Tibial artery (tissue), 4 donors: ENCODE measurements at regions not wholly inside any gene's neighbourhood (a gene's known extent, or its start where the extent isn't known, plus 50 kb on each side); places are given as distances from the start of the nearest gene placed in this dataset.

ENCODE experiments used
- DNase-seq, 2 donors: peaks; one replicate each; pipeline ENCODE4 v3.0.0-alpha.2; 2019
- H3K27ac ChIP-seq, 2 donors: fragments of 200-600 bp; sonication (generic) in 1 of 2; 1 replicate in 1 of 2; 2 replicates in 1 of 2; pipeline ENCODE4 v1.5.1; 2018 to 2019; ENCODE audit warnings: mild to moderate bottlenecking in 1 of 2
- H3K27me3 ChIP-seq, 2 donors: fragments of 200-600 bp; sonication (generic) in 1 of 2; one replicate each; pipeline versions ENCODE4 v1.5.1 to v1.6.0; 2016 to 2019
- H3K36me3 ChIP-seq, 3 donors: fragments of 200-600 bp; sonication (generic) in 2 of 3; one replicate each; pipeline ENCODE4 v1.5.1; 2016 to 2019; ENCODE audit warnings: mild to moderate bottlenecking in 2 of 3
- H3K4me1 ChIP-seq, 4 donors: fragments of 200-600 bp; sonication (generic) in 2 of 4; 1 replicate in 3 of 4; 2 replicates in 1 of 4; pipeline ENCODE4 v1.5.1; 2016 to 2019
- H3K4me3 ChIP-seq, 2 donors: fragments of 200-600 bp; sonication (generic) in 1 of 2; 1 replicate in 1 of 2; 2 replicates in 1 of 2; pipeline ENCODE4 v1.5.1; 2018 to 2019; ENCODE audit warnings: mild to moderate bottlenecking in 2 of 2
- H3K9me3 ChIP-seq, 3 donors: fragments of 200-600 bp; sonication (generic) in 1 of 3; one replicate each; pipeline ENCODE4 v1.5.1; 2016 to 2019
- CTCF ChIP-seq, 2 experiments: fragments of 200-600 bp in 1 of 2; fragments of 450-650 bp in 1 of 2; IDR thresholded peaks; one replicate each; pipeline ENCODE4 v1.5.1; 2017 to 2019; ENCODE audit warnings: antibody characterized with exemption in 2 of 2, mild to moderate bottlenecking in 1 of 2, moderate library complexity in 1 of 2
- intact Hi-C: fragments of 100-400 bp; cut with DNase I; formaldehyde crosslinking; loops from one replicate; pipeline ENCODE4 v1.15.0; 2023; ENCODE audit warnings: low total_unique reads

GRCh38 chr4:12139296-12139695 lies 710.6 kb upstream of the HS3ST1 start:
- intact Hi-C loops = no loop called here
- H3K27ac ChIP-seq = no peak overlapping the region
- no peaks in the 10 kb centered on the region for H3K27me3 ChIP-seq
- TF ChIP-seq CTCF (IDR thresholded peaks at IDR 0.05) = no peak
- DNase-seq = no peak
- H3K4me1 ChIP-seq = no peaks in the 10 kb centered on the region
- H3K9me3 ChIP-seq = no peaks in the 10 kb centered on the region
- no peaks in the 10 kb centered on the region for H3K36me3 ChIP-seq
- H3K4me3 ChIP-seq = no peak overlapping the region

GRCh38 chr4:12138488-12138887 lies 709.8 kb upstream of the HS3ST1 start:
- Histone ChIP-seq H3K27ac (no peak overlapping the region), H3K36me3 (no peaks in the 10 kb centered on the region), H3K9me3 (peaks cover 0 to 5% (median 0%) of the 10 kb centered on the region in 3 donors), H3K4me3 (no peak overlapping the region), H3K27me3 (no peaks in the 10 kb centered on the region), H3K4me1 (no peaks in the 10 kb centered on the region)
- no peak for DNase-seq
- intact Hi-C loops = no loop called here
- TF ChIP-seq CTCF (IDR thresholded peaks at IDR 0.05) = no peak

GRCh38 chr4:12137575-12137974 lies 708.9 kb upstream of the HS3ST1 start:
- Histone ChIP-seq H3K36me3 (no peaks in the 10 kb centered on the region), H3K27me3 (no peaks in the 10 kb centered on the region), H3K4me3 (no peak overlapping the region), H3K4me1 (no peaks in the 10 kb centered on the region), H3K27ac (no peak overlapping the region), H3K9me3 (peaks cover 0 to 6% (median 0%) of the 10 kb centered on the region in 3 donors)
- TF ChIP-seq CTCF (IDR thresholded peaks at IDR 0.05) = no peak
- intact Hi-C loops = no loop called here
- no peak for DNase-seq

GRCh38 chr4:12126474-12126873 lies 697.8 kb upstream of the HS3ST1 start:
- TF ChIP-seq CTCF (IDR thresholded peaks at IDR 0.05) = no peak
- Histone ChIP-seq H3K9me3 (no peaks in the 10 kb centered on the region), H3K4me1 (no peaks in the 10 kb centered on the region), H3K27ac (no peak overlapping the region), H3K4me3 (no peak overlapping the region), H3K27me3 (no peaks in the 10 kb centered on the region), H3K36me3 (no peaks in the 10 kb centered on the region)
- DNase-seq = no peak
- intact Hi-C loops = no loop called here

- Histone ChIP-seq H3K27ac (no peak overlapping the region), H3K4me3 (no peak overlapping the region), H3K9me3 (no peaks in the 10 kb centered on the region), H3K36me3 (no peaks in the 10 kb centered on the region), H3K4me1 (no peaks in the 10 kb centered on the region), H3K27me3 (no peaks in the 10 kb centered on the region)
- TF ChIP-seq CTCF (IDR thresholded peaks at IDR 0.05) = no peak
- no peak for DNase-seq
- intact Hi-C loops = no loop called here
These were observed 695.4 kb upstream of the HS3ST1 start for GRCh38 chr4:12124138-12124537.

GRCh38 chr4:12123707-12124106 lies 695.0 kb upstream of the HS3ST1 start:
- Histone ChIP-seq H3K4me3 (no peak overlapping the region), H3K4me1 (no peaks in the 10 kb centered on the region), H3K9me3 (no peaks in the 10 kb centered on the region), H3K36me3 (no peaks in the 10 kb centered on the region), H3K27me3 (no peaks in the 10 kb centered on the region), H3K27ac (no peak overlapping the region)
- intact Hi-C loops = no loop called here
- DNase-seq = no peak
- no peak for TF ChIP-seq CTCF (IDR thresholded peaks at IDR 0.05)
